AG04450 (cell line): ENCODE measurements at regions not wholly inside any gene's neighbourhood (a gene's known extent, or its start where the extent isn't known, plus 50 kb on each side); places are given as distances from the start of the nearest gene placed in this dataset.

Experiments used
- CTCF ChIA-PET: fragments of 300-600, 350-600 bp; formaldehyde crosslinking; extraction: SDS; loops from one replicate; lab custom pipeline; 2022; ENCODE audit warnings: antibody characterized with exemption, inconsistent platforms; lab: Charles Lee
- POLR2A ChIA-PET: fragments of 350-600 bp; formaldehyde crosslinking; extraction: SDS; loops from one replicate; lab custom pipeline; 2021; ENCODE audit warnings: antibody characterized with exemption, inconsistent platforms; lab: Yijun Ruan, JAX
- DNase-seq: peaks from one replicate; pipeline ENCODE4 v3.0.0-alpha.2; 2011; ENCODE audit warnings: low read depth, low spot score
- H3K27ac ChIP-seq: one replicate; pipeline ENCODE4 v1.5.1; 2012; ENCODE audit warnings: low read depth, low read length, control low read depth
- H3K27me3 ChIP-seq: one replicate; pipeline ENCODE4 v1.6.0; 2012; ENCODE audit warnings: low read length; ENCODE audit not compliant: control insufficient read depth, insufficient read depth
- H3K4me3 ChIP-seq: 2 replicates; pipeline ENCODE4 v1.5.1; 2011; ENCODE audit warnings: mild to moderate bottlenecking, low read depth, low read length, control low read depth
- H3K9me3 ChIP-seq: 2 replicates; pipeline ENCODE4 v1.5.1; 2012; ENCODE audit warnings: low read length; ENCODE audit not compliant: control insufficient read depth, insufficient read depth
- CTCF ChIP-seq: IDR thresholded peaks from 2 replicates; pipeline ENCODE4 v1.5.1; 2011; ENCODE audit warnings: low read depth, low read length, control low read depth, inconsistent platforms

GRCh38 chr6:14734416-14735340 lies 511.2 kb upstream of the JARID2 start:
- H3K9me3 ChIP-seq, result no peaks in the 10 kb centered on the region
- no peak overlapping the region for H3K4me3 ChIP-seq
- ChIA-PET POLR2A (interaction anchor here (0.8 kb wide), 1 partner anchor 271 kb away, joined by 3 read pairs; no protein-coding TSS in a partner anchor), CTCF (no interaction called here)
- no peaks in the 10 kb centered on the region for H3K27me3 ChIP-seq
- peak overlapping the region; percentile 58 for H3K27ac ChIP-seq
- TF ChIP-seq CTCF, result no peak
- DNase-seq, result no peak

GRCh38 chr6:14735956-14736486 lies 509.8 kb upstream of the JARID2 start:
- ChIA-PET CTCF (no interaction called here), POLR2A (no interaction called here)
- Histone ChIP-seq H3K9me3 (no peaks in the 10 kb centered on the region), H3K4me3 (no peak overlapping the region), H3K27ac (no peak overlapping the region), H3K27me3 (no peaks in the 10 kb centered on the region)
- DNase-seq, result no peak
- TF ChIP-seq CTCF, result no peak

- Histone ChIP-seq H3K9me3 (no peaks in the 10 kb centered on the region), H3K4me3 (no peak overlapping the region), H3K27ac (no peak overlapping the region), H3K27me3 (no peaks in the 10 kb centered on the region)
- POLR2A ChIA-PET, result no interaction called here
- TF ChIP-seq CTCF, result no peak
- no peak for DNase-seq
- CTCF ChIA-PET, result no interaction called here
Observed at GRCh38 chr6:14736554-14736953, 509.3 kb upstream of the JARID2 start.

- DNase-seq, result no peak
- Histone ChIP-seq H3K9me3 (no peaks in the 10 kb centered on the region), H3K27ac (no peak overlapping the region), H3K27me3 (no peaks in the 10 kb centered on the region), H3K4me3 (no peak overlapping the region)
- TF ChIP-seq CTCF, result no peak
- CTCF ChIA-PET, result no interaction called here
- POLR2A ChIA-PET, result no interaction called here
Observed at GRCh38 chr6:14738497-14738896, 507.4 kb upstream of the JARID2 start.

GRCh38 chr6:14738933-14739332 lies 506.9 kb upstream of the JARID2 start:
- Histone ChIP-seq H3K9me3 (no peaks in the 10 kb centered on the region), H3K27me3 (no peaks in the 10 kb centered on the region), H3K4me3 (no peak overlapping the region), H3K27ac (no peak overlapping the region)
- no peak for DNase-seq
- ChIA-PET CTCF (no interaction called here), POLR2A (no interaction called here)
- TF ChIP-seq CTCF, result no peak
